H9 (cell line): ENCODE measurements at regions not wholly inside any gene's neighbourhood (a gene's known extent, or its start where the extent isn't known, plus 50 kb on each side); places are given as distances from the start of the nearest gene placed in this dataset.
"Not testable (repeated sequence)": the region's sequence is repeated elsewhere in the genome, so short reads cannot be mapped to it uniquely, and the experiment has no call there.

Experiments
- DNase-seq: peaks from one replicate; pipeline ENCODE4 v3.0.0-alpha.2; 2017
- H2AFZ ChIP-seq: one replicate; pipeline ENCODE4 v1.6.1; 2013; ENCODE audit warnings: mild to moderate bottlenecking, low read length, control low read depth, moderate library complexity
- H2AK5ac ChIP-seq: 2 replicates; pipeline ENCODE4 v1.6.1; 2013; ENCODE audit warnings: low read length, control low read depth, mixed read lengths; ENCODE audit not compliant: insufficient read length
- H2BK120ac ChIP-seq: one replicate; pipeline ENCODE4 v1.6.1; 2013; ENCODE audit warnings: low read depth, mild to moderate bottlenecking, low read length, control low read depth, inconsistent platforms; ENCODE audit not compliant: poor library complexity, severe bottlenecking
- H2BK12ac ChIP-seq: 2 replicates; pipeline ENCODE4 v1.6.1; 2013; ENCODE audit warnings: low read length, control low read depth, mixed read lengths, low read depth; ENCODE audit not compliant: insufficient read length
- H2BK15ac ChIP-seq: 2 replicates; pipeline ENCODE4 v1.6.1; 2013; ENCODE audit warnings: low read depth, low read length, control low read depth
- H2BK20ac ChIP-seq: one replicate; pipeline ENCODE4 v1.6.1; 2013; ENCODE audit warnings: low read depth, mild to moderate bottlenecking, low read length, control low read depth, inconsistent platforms; ENCODE audit not compliant: poor library complexity, severe bottlenecking
- H2BK5ac ChIP-seq: 2 replicates; pipeline ENCODE4 v1.6.1; 2013; ENCODE audit warnings: low read length, control low read depth, mixed read lengths; ENCODE audit not compliant: insufficient read length
- H3K14ac ChIP-seq: 2 replicates; pipeline ENCODE4 v1.6.1; 2013; ENCODE audit warnings: low read length, control low read depth; ENCODE audit not compliant: insufficient read depth
- H3K18ac ChIP-seq: 2 replicates; pipeline ENCODE4 v1.6.1; 2013; ENCODE audit warnings: low read depth, mild to moderate bottlenecking, mixed read lengths, low read length, control low read depth; ENCODE audit not compliant: insufficient read length
- H3K23ac ChIP-seq: 2 replicates; pipeline ENCODE4 v1.6.1; 2013; ENCODE audit warnings: low read length, control low read depth, mixed read lengths, low read depth; ENCODE audit not compliant: insufficient read length
- H3K23me2 ChIP-seq: 2 replicates; pipeline ENCODE4 v1.6.1; 2013; ENCODE audit warnings: low read depth, mild to moderate bottlenecking, mixed read lengths, low read length, control low read depth; ENCODE audit not compliant: insufficient read length, poor library complexity, severe bottlenecking
- H3K27ac ChIP-seq: 2 replicates; pipeline ENCODE4 v1.5.1; 2013; ENCODE audit warnings: low read length, control low read depth, mixed read lengths, low read depth; ENCODE audit not compliant: insufficient read length
- H3K27me3 ChIP-seq: 2 replicates; pipeline ENCODE4 v1.6.1; 2013; ENCODE audit warnings: low read length, control low read depth, inconsistent platforms; ENCODE audit not compliant: insufficient read depth
- H3K4ac ChIP-seq: 2 replicates; pipeline ENCODE4 v1.6.1; 2013; ENCODE audit warnings: low read depth, mild to moderate bottlenecking, control low read depth, inconsistent platforms, low read length, moderate library complexity
- H3K4me1 ChIP-seq: 2 replicates; pipeline ENCODE4 v1.6.1; 2013; ENCODE audit warnings: low read length, control low read depth, inconsistent platforms; ENCODE audit not compliant: insufficient read depth
- H3K4me2 ChIP-seq: 2 replicates; pipeline ENCODE4 v1.6.1; 2013; ENCODE audit warnings: low read length, control low read depth, mixed read lengths; ENCODE audit not compliant: insufficient read length, insufficient read depth
- H3K56ac ChIP-seq: 2 replicates; pipeline ENCODE4 v1.6.1; 2013; ENCODE audit warnings: low read depth, mild to moderate bottlenecking, mixed read lengths, low read length, control low read depth; ENCODE audit not compliant: insufficient read length
- H3K79me1 ChIP-seq: 2 replicates; pipeline ENCODE4 v1.6.1; 2013; ENCODE audit warnings: low read depth, mild to moderate bottlenecking, moderate library complexity, low read length, control low read depth, inconsistent platforms; ENCODE audit not compliant: insufficient read depth, poor library complexity, severe bottlenecking
- H3K79me2 ChIP-seq: 2 replicates; pipeline ENCODE4 v1.6.1; 2013; ENCODE audit warnings: low read length, control low read depth, inconsistent platforms; ENCODE audit not compliant: insufficient read depth
- H3K9ac ChIP-seq: 2 replicates; pipeline ENCODE4 v1.6.1; 2013; ENCODE audit warnings: low read length, control low read depth, mixed read lengths; ENCODE audit not compliant: insufficient read length; ENCODE audit errors: extremely low read depth
- H3K9me3 ChIP-seq: one replicate; pipeline ENCODE4 v1.6.1; 2013; ENCODE audit warnings: low read depth, low read length, inconsistent platforms; ENCODE audit not compliant: control insufficient read depth
- H3T11ph ChIP-seq: one replicate; pipeline ENCODE4 v1.6.1; 2013; ENCODE audit warnings: mild to moderate bottlenecking, low read length, control low read depth, inconsistent platforms
- H4K20me1 ChIP-seq: one replicate; pipeline ENCODE4 v1.6.1; 2013; ENCODE audit not compliant: control insufficient read depth, insufficient read length, insufficient read depth
- H4K5ac ChIP-seq: 2 replicates; pipeline ENCODE4 v1.6.1; 2013; ENCODE audit warnings: low read depth, mild to moderate bottlenecking, mixed read lengths, low read length, control low read depth; ENCODE audit not compliant: insufficient read length
- H4K8ac ChIP-seq: replicated peaks from 2 replicates; pipeline ENCODE4 v1.6.1; 2013; ENCODE audit warnings: low read length, control low read depth, mixed read lengths, low read depth; ENCODE audit not compliant: insufficient read length
- H4K91ac ChIP-seq: 2 replicates; pipeline ENCODE4 v1.6.1; 2013; ENCODE audit warnings: low read depth, mild to moderate bottlenecking, moderate library complexity, mixed read lengths, low read length, control low read depth; ENCODE audit not compliant: insufficient read length
- H3K27ac Mint-ChIP-seq, 3 experiments: 2 replicates in 2 of 3; 3 replicates in 1 of 3; pipeline ENCODE4 v1.8.0; 2020 to 2021; ENCODE audit warnings: mixed read lengths in 3 of 3, mild to moderate bottlenecking in 1 of 3, moderate library complexity in 1 of 3
- H3K27me3 Mint-ChIP-seq: 2 replicates; pipeline ENCODE4 v1.8.0; 2021; ENCODE audit warnings: low read depth, mild to moderate bottlenecking, moderate library complexity, mixed read lengths
- H3K36me3 Mint-ChIP-seq, 3 experiments: 2 replicates in 2 of 3; 3 replicates in 1 of 3; pipeline ENCODE4 v1.8.0; 2020 to 2021; ENCODE audit warnings: low read depth in 3 of 3, mixed read lengths in 3 of 3; ENCODE audit not compliant: insufficient read depth in 1 of 3
- H3K4me1 Mint-ChIP-seq, 2 experiments: 2 replicates each; pipeline ENCODE4 v1.8.0; 2020; ENCODE audit warnings: mixed read lengths in 2 of 2
- H3K4me3 Mint-ChIP-seq, 2 experiments: 2 replicates in 1 of 2; 3 replicates in 1 of 2; pipeline ENCODE4 v1.8.0; 2020 to 2021; ENCODE audit warnings: mild to moderate bottlenecking in 2 of 2, mixed read lengths in 2 of 2, moderate library complexity in 1 of 2
- H3K9me3 Mint-ChIP-seq, 2 experiments: 2 replicates in 1 of 2; 3 replicates in 1 of 2; pipeline ENCODE4 v1.8.0; 2020; ENCODE audit warnings: mild to moderate bottlenecking in 2 of 2, mixed read lengths in 2 of 2, moderate library complexity in 1 of 2
- WGBS: extraction: QIAGEN DNeasy Blood & Tissue Kit; methylation state at CpG from one replicate; pipeline ENCODE4 v1.1.7; 2013; ENCODE audit warnings: missing lambda C conversion rate, low lambda C conversion rate, mixed read lengths; ENCODE audit not compliant: insufficient read length; ENCODE audit errors: extremely low coverage; 5-methylcytosine and 5-hydroxymethylcytosine counted together
- TF ChIP-seq, protein P1 (sequence below): fragments of 200-600 bp; sonication (generic); conservative IDR thresholded peaks from 3 replicates; pipeline ENCODE4 v1.8.0; 2021; ENCODE audit warnings: antibody characterized with exemption, mild to moderate bottlenecking

DNA sequence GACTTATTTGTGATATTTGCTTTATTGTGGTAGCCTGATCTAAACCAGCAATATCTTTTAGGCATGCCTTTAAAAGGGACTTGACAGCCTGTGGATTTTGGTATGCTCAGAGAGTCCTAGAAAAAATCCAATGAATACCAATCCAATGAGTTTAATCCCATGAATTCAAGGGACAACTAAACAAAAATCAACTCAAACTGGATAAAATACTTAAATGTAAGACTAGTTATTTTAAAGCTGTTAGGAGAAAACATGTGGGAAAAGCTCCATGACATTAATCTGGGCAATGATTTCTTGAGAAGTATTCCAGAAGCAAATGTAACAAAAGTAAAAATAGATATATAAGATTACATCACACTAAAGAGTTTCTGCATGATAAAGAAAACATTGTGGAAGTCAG, 711.5 kb upstream of the PITX2 start:
- peaks cover 0 to 2% (median 0%) of the 10 kb centered on the region in 3 experiments; a peak in 3 of 7 replicates for H3K36me3 Mint-ChIP-seq
- Histone ChIP-seq H4K8ac (no peak overlapping the region), H2BK20ac (no peak overlapping the region)

DNA sequence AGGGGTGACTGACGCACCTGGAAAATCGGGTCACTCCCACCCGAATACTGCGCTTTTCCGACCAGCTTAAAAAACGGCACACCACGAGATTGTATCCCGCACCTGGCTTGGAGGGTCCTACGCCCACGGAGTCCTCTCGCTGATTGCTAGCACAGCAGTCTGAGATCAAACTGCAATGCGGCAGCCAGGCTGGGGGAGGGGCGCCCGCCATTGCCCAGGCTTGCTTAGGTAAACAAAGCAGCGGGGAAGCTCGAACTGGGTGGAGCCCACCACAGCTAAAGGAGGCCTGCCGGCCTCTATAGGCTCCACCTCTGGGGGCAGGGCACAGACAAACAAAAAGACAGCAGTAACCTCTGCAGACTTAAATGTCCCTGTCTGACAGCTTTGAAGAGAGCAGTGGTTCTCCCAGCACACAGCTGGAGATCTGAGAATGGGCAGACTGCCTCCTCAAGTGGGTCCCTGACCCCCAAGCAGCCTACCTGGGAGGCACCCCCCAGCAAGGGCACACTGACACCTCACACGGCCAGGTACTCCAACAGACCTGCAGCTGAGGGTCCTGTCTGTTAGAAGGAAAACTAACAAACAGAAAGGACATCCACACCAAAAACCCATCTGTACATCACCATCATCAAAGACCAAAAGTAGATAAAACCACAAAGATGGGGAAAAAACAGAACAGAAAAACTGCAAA, 714.5 kb upstream of the PITX2 start:
- H3K27ac ChIP-seq, H4K20me1 ChIP-seq, H2BK5ac ChIP-seq, H2AK5ac ChIP-seq, H3K4me2 ChIP-seq, H2BK120ac ChIP-seq, H3K23me2 ChIP-seq, H3K79me1 ChIP-seq, H3K27me3 Mint-ChIP-seq, H4K8ac ChIP-seq, H3K56ac ChIP-seq, H3K18ac ChIP-seq, H3K14ac ChIP-seq, H3K36me3 Mint-ChIP-seq, H3K4me1 Mint-ChIP-seq, H4K5ac ChIP-seq, H3K79me2 ChIP-seq, H2BK15ac ChIP-seq, H3K23ac ChIP-seq, H3T11ph ChIP-seq, H2AFZ ChIP-seq, H2BK12ac ChIP-seq, H3K4me1 ChIP-seq, H3K27me3 ChIP-seq, H3K9me3 Mint-ChIP-seq, H4K91ac ChIP-seq, H3K9me3 ChIP-seq, H3K9ac ChIP-seq, H2BK20ac ChIP-seq, H3K4ac ChIP-seq: not testable (repeated sequence)
- WGBS = no CpG with 5 or more reads among the region's 18 CpGs
- Mint-ChIP-seq H3K27ac (peak overlapping the region in 2 of 3 experiments; percentile 95; a peak in 2 of 7 replicates), H3K4me3 (peak overlapping the region in 1 of 2 experiments; percentile 59; a peak in 2 of 5 replicates)
- DNase-seq = peak; percentile 58

More for the DNA sequence above, 711.5 kb upstream of the PITX2 start:
- peaks cover 3 to 6% of the 10 kb centered on the region in 2 experiments; a peak in 3 of 4 replicates for H3K4me1 Mint-ChIP-seq
- no peak overlapping the region for H3K9ac ChIP-seq
- no peaks in the 10 kb centered on the region for H3K9me3 ChIP-seq
- no peak overlapping the region for H3K4ac ChIP-seq
- peaks cover 0 to 2% of the 10 kb centered on the region in 2 experiments; a peak in 1 of 5 replicates for H3K9me3 Mint-ChIP-seq
- no peaks in the 10 kb centered on the region for H4K20me1 ChIP-seq
- no peaks in the 10 kb centered on the region for H3K79me2 ChIP-seq
- no peak overlapping the region for H4K5ac ChIP-seq
- no peak overlapping the region for H3K4me2 ChIP-seq
- H2AK5ac ChIP-seq = no peak overlapping the region
- TF ChIP-seq, protein P1, sequence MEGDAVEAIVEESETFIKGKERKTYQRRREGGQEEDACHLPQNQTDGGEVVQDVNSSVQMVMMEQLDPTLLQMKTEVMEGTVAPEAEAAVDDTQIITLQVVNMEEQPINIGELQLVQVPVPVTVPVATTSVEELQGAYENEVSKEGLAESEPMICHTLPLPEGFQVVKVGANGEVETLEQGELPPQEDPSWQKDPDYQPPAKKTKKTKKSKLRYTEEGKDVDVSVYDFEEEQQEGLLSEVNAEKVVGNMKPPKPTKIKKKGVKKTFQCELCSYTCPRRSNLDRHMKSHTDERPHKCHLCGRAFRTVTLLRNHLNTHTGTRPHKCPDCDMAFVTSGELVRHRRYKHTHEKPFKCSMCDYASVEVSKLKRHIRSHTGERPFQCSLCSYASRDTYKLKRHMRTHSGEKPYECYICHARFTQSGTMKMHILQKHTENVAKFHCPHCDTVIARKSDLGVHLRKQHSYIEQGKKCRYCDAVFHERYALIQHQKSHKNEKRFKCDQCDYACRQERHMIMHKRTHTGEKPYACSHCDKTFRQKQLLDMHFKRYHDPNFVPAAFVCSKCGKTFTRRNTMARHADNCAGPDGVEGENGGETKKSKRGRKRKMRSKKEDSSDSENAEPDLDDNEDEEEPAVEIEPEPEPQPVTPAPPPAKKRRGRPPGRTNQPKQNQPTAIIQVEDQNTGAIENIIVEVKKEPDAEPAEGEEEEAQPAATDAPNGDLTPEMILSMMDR = no peak
- no peak overlapping the region for H3K27ac ChIP-seq
- no peaks in the 10 kb centered on the region for H3K27me3 Mint-ChIP-seq
- no peak overlapping the region for H3K4me3 Mint-ChIP-seq
- H3K56ac ChIP-seq = no peak overlapping the region
- H2BK12ac ChIP-seq = no peak overlapping the region
- H2AFZ ChIP-seq = no peak overlapping the region
- no peaks in the 10 kb centered on the region; the same call in 1 of the 2 replicates for H3K4me1 ChIP-seq
- H3K27ac Mint-ChIP-seq = no peak overlapping the region
- no peak overlapping the region for H3K23ac ChIP-seq
- H3K79me1 ChIP-seq = no peaks in the 10 kb centered on the region
- no peak overlapping the region for H3K14ac ChIP-seq
- no peaks in the 10 kb centered on the region for H3K27me3 ChIP-seq
- H2BK15ac ChIP-seq = no peak overlapping the region
- DNase-seq = no peak
- no peak overlapping the region for H2BK5ac ChIP-seq
- no peak overlapping the region for H2BK120ac ChIP-seq
- H3K23me2 ChIP-seq = no peaks in the 10 kb centered on the region
- H3K18ac ChIP-seq = no peak overlapping the region
- no peak overlapping the region for H3T11ph ChIP-seq
- no peak overlapping the region for H4K91ac ChIP-seq
